Activated naive CD4-positive, alpha-beta T cell treated with anti-CD3 and anti-CD28 coated beads, Interleukin-2, amount 50 U/mL, for 72 hours (primary cell): ENCODE measurements at regions not wholly inside any gene's neighbourhood (a gene's known extent, or its start where the extent isn't known, plus 50 kb on each side); places are given as distances from the start of the nearest gene placed in this dataset.

Source experiments
- ATAC-seq, 2 donors: fragments of 150-1000 bp; cut with Tn5 transposase; 2 replicates each; pipeline ENCODE4 v1.10.0; 2021; ENCODE audit warnings: mild to moderate bottlenecking in 2 of 2, moderate library complexity in 2 of 2
- DNase-seq, 2 donors: peaks; one replicate each; pipeline ENCODE4 v3.0.0; 2021 to 2022; ENCODE audit warnings: low spot score in 2 of 2
- H3K27ac Mint-ChIP-seq, 2 donors: one replicate each; pipeline ENCODE4 v1.8.0; 2022; ENCODE audit warnings: mild to moderate bottlenecking in 2 of 2, mixed read lengths in 2 of 2
- H3K36me3 Mint-ChIP-seq, 2 donors: one replicate each; pipeline ENCODE4 v1.8.0; 2022; ENCODE audit warnings: mixed read lengths in 2 of 2
- H3K9me3 Mint-ChIP-seq, 2 donors: one replicate each; pipeline ENCODE4 v1.8.0; 2022; ENCODE audit warnings: mixed read lengths in 2 of 2

DNA sequence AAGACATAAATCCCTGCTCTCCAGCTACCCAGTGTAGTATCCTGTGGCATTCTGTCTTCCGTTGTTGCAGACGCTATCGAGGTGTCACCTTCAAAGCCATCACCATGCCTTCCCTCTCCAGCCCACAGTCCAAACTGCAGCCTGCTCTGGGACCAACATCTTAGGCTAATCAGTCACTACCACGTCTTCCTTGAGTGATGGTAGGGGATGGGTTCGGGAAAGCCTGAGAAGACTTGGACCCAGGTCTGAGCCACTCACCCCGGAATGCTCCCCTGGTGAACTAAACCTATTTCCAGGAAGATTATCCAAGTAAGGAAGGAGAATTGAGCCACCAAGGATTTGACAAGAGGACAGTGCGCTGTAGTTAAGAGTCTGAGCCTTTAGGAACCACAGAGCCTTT, 52.9 kb upstream of the IRX1 start:
- Mint-ChIP-seq H3K9me3 (peaks cover 6 to 10% of the 10 kb centered on the region in 2 donors), H3K36me3 (peaks cover 0 to 7% of the 10 kb centered on the region in 2 donors), H3K27ac (no peak overlapping the region)
- DNase-seq (no peak), ATAC-seq (no peak)

DNA sequence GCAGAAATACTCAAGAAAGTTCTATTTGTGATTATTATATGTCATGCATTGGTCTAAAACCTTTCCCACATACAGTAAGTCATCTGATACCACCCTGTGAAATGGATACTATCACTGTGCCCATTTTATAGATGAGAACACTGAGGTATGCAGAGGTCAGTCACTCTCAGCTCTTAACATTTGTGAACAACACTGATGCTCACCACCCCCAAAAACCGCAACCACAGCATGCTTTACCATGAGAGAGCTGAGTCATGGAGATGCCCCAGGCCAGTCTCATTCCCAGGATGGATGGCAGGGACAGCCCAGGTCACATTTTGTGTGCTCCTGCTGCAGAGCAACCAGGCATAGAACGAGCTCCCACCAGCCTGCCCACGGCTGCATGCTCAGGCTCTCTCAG, 53.5 kb upstream of the IRX1 start:
- ATAC-seq (no peak), DNase-seq (no peak)
- peaks cover 0 to 6% of the 10 kb centered on the region in 2 donors for H3K36me3 Mint-ChIP-seq
- peaks cover 2 to 8% of the 10 kb centered on the region in 2 donors for H3K9me3 Mint-ChIP-seq
- H3K27ac Mint-ChIP-seq, result no peak overlapping the region

GRCh38 chr5:3538886-3539285, 56.7 kb upstream of the IRX1 start:
- H3K9me3 Mint-ChIP-seq, result peaks cover 7 to 9% of the 10 kb centered on the region in 2 donors
- H3K27ac Mint-ChIP-seq, result no peak overlapping the region
- DNase-seq (no peak), ATAC-seq (no peak)
- H3K36me3 Mint-ChIP-seq, result peaks cover 0 to 8% of the 10 kb centered on the region in 2 donors

- ATAC-seq, result no peak
- peaks cover 12 to 13% of the 10 kb centered on the region in 2 donors for H3K9me3 Mint-ChIP-seq
- no peak for DNase-seq
- peaks cover 0 to 14% of the 10 kb centered on the region in 2 donors for H3K36me3 Mint-ChIP-seq
- no peak overlapping the region for H3K27ac Mint-ChIP-seq
Measured at GRCh38 chr5:3537942-3538341, 57.7 kb upstream of the IRX1 start.

DNA sequence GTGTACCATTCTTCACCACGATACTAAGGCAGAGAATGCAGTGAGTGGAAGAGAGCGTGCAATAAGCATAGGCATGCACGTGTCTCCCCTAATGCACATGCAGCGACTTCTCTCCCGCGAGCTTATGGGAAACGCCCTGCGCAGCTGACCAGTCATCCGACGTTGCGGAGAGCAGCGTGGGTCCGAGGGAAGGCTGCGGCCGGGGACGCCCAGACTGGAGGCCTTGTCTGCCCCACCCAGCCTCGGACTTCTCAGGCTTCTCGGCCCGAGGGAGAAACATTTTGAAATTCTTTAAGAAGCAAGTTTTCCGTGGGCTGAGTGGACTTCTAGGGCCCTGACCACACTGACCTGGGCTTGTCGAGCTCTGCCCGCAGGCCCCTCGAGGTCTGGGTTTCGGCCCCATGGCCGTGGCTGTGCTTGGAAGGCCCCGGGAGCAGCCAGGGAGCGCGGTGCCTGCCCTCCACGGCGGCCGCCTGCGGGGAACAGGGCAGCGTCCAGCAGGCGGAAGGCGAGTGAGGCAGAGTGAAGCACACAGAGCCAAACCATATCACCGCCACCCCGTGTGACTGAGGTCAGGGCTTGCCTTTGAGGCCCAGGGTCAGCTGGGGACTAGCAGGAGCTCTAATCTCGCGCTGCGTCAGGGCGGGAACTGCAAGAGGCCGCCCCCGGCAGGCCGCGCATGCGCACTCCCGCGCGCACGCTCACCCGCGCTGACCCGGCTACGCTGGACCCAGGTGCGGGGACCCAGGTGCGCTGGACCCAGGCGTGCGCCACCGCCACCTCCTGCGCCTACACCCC, 60.0 kb upstream of the IRX1 start:
- peaks cover 0 to 14% of the 10 kb centered on the region in 2 donors for H3K36me3 Mint-ChIP-seq

GRCh38 chr5:3534997-3535396, 60.6 kb upstream of the IRX1 start:
- H3K27ac Mint-ChIP-seq, result no peak overlapping the region
- DNase-seq (no peak), ATAC-seq (no peak)
- H3K36me3 Mint-ChIP-seq, result peaks cover 0 to 14% of the 10 kb centered on the region in 2 donors
- peaks cover 8 to 13% of the 10 kb centered on the region in 2 donors for H3K9me3 Mint-ChIP-seq

More for the DNA sequence above, 60.0 kb upstream of the IRX1 start:
- H3K9me3 Mint-ChIP-seq, result peaks cover 8 to 13% of the 10 kb centered on the region in 2 donors
- no peak overlapping the region for H3K27ac Mint-ChIP-seq
- no peak for ATAC-seq
- no peak for DNase-seq

DNA sequence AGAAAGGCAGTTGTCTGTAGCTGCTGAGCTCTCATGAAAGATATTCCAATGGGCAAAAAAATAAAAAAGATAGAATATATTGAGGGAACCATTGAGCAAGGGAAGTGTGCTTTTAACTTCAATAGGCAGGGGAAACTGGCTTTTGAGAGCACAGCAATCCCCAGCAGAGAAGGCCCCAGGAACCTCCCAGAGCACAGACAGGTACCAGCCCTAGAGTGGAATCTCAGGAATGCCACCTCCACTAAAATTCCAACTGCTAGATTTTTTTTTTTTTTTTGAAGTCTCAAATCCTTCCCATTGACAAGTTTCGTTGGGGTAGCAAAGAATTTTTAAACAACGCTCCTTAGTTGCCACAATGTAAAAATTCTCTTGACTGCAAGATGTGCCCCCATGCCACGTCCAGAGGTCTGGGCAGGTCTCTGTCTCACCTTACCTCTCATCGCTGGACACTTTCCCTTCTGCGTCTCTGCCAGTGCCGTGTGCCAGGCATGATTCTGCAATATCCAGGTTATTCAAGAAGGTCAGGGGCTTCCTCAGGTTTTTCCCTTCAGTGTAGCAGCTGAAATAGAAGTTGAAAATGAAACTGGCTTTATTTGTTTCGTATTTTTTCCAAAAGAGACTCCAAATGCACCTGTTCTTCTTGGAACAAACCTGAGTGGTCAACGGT, 64.2 kb upstream of the IRX1 start:
- DNase-seq (no peak), ATAC-seq (no peak)
- Mint-ChIP-seq H3K9me3 (peaks cover 13 to 17% of the 10 kb centered on the region in 2 donors), H3K27ac (no peak overlapping the region), H3K36me3 (peaks cover 0 to 14% of the 10 kb centered on the region in 2 donors)

- Mint-ChIP-seq H3K9me3 (peaks cover 13 to 16% of the 10 kb centered on the region in 2 donors), H3K27ac (no peak overlapping the region), H3K36me3 (peaks cover 0 to 14% of the 10 kb centered on the region in 2 donors)
- ATAC-seq (no peak), DNase-seq (no peak)
Measured at GRCh38 chr5:3530251-3530650, 65.4 kb upstream of the IRX1 start.

GRCh38 chr5:3526551-3527185, 69.0 kb upstream of the IRX1 start:
- H3K36me3 Mint-ChIP-seq, result peaks cover 10 to 13% of the 10 kb centered on the region in 2 donors
- DNase-seq (no peak), ATAC-seq (no peak)
- H3K9me3 Mint-ChIP-seq, result peaks cover 25 to 27% of the 10 kb centered on the region in 2 donors
- H3K27ac Mint-ChIP-seq, result no peak overlapping the region

- Mint-ChIP-seq H3K36me3 (peaks cover 10 to 13% of the 10 kb centered on the region in 2 donors), H3K9me3 (peaks cover 21 to 24% of the 10 kb centered on the region in 2 donors), H3K27ac (no peak overlapping the region)
- ATAC-seq, result no peak
- DNase-seq, result no peak
Measured at GRCh38 chr5:3522491-3522890, 73.1 kb upstream of the IRX1 start.

DNA sequence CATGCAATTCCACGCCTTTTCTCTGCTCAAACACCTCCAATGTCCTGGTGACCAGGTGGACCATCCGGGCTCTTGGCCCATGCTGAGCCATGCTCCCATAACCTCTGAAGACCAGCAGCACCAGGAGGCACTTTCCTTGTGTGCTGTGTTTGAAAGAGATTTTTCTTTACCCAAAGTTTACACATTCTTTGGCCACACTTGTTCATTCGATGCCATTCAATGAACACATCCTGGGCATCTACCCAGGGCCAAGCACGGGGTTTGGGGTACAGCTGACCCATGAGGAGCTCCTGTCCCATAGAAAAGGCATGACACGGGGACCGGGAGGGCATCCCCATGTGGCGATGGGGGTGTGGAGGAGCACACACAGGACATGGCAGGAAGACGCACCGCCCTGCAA, 77.1 kb upstream of the IRX1 start:
- DNase-seq (no peak), ATAC-seq (no peak)
- Mint-ChIP-seq H3K36me3 (peaks cover 0 to under 1% of the 10 kb centered on the region in 2 donors), H3K27ac (no peak overlapping the region), H3K9me3 (peaks cover 11 to 12% of the 10 kb centered on the region in 2 donors)

DNA sequence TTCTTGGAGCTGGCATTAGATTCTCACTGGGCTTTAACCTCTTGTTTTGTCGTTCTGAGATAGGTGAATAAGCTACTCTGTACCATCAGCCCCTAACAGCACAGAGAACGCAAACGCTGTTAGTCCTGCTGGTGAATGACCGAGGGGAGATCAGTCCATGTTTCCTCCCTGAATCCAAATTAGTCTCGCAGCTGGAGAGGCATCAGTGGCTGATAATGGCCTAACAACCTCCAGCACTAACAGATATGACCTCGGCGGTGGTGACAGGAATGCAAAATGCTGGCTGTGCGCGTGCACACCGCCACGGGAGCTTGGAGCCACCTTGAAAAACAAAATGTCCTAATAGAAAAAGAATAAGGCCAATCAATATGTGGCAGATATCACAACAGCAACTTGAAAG, 77.6 kb upstream of the IRX1 start:
- ATAC-seq (no peak), DNase-seq (no peak)
- Mint-ChIP-seq H3K27ac (no peak overlapping the region), H3K9me3 (peaks cover 6 to 7% of the 10 kb centered on the region in 2 donors), H3K36me3 (no peaks in the 10 kb centered on the region)

GRCh38 chr5:3517348-3517747, 78.3 kb upstream of the IRX1 start:
- Mint-ChIP-seq H3K36me3 (no peaks in the 10 kb centered on the region), H3K9me3 (peaks cover 4% of the 10 kb centered on the region in 2 donors), H3K27ac (no peak overlapping the region)
- ATAC-seq, result no peak
- DNase-seq, result no peak

DNA sequence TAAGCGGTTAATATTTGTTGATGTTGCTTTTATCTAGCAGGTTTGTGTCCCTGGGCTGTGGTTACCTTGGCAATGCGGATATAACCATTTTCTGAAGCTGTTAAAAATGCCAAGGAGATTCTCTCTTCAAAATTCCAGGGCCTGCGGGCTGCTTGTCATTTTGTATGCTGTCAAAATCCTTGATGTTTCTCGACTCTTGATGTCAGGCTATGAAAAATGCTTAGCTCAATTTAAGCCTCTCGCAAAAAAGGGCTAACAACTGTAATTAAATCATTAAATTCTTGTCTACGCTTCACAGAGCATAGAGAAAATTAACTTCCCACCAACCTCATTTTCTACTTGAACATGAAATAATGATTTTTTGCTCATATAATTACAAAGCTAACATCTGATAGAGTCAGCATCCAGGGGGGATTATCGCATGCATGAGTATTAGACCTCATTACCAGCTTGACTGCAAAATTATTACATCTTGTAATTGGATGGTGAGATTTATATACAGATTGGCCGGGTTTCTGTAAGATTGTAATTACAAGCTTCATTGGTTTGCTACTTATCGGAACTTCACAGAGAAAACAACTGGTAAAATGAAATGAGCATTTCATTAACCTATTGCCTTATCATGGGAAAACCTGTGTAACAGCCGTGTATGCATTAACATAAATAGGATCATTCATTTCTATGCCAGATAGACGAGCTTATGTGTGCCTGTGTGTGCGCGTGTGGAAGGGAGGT, 83.1 kb upstream of the IRX1 start:
- ATAC-seq (no peak), DNase-seq (no peak)
- no peak overlapping the region for H3K27ac Mint-ChIP-seq
- H3K9me3 Mint-ChIP-seq, result peaks cover 13 to 14% of the 10 kb centered on the region in 2 donors
- H3K36me3 Mint-ChIP-seq, result peaks cover 0 to 6% of the 10 kb centered on the region in 2 donors

DNA sequence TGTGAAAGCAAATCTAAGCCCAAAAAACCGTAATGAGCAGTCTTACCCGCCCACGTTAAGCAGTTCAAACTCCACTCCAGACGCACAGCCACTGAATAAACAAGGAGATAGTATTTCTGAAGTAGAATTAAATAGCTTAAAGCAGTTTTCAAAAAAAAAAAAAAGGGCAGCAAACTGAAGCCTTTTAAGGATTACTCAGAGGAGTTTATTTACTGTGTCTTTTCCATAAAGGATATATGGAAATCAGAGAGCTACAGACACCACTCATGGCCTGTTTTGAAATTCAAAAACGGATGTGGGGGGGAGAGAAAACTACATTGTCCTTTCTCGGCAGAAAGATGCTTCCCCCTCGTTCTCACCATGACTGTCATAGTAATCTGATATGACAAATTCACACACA, 83.7 kb upstream of the IRX1 start:
- Mint-ChIP-seq H3K36me3 (peaks cover 0 to 6% of the 10 kb centered on the region in 2 donors), H3K9me3 (peaks cover 13 to 14% of the 10 kb centered on the region in 2 donors), H3K27ac (no peak overlapping the region)
- ATAC-seq (no peak), DNase-seq (no peak)

GRCh38 chr5:3511519-3511918, 84.1 kb upstream of the IRX1 start:
- DNase-seq (no peak), ATAC-seq (no peak)
- Mint-ChIP-seq H3K9me3 (peaks cover 13 to 14% of the 10 kb centered on the region in 2 donors), H3K36me3 (peaks cover 0 to 6% of the 10 kb centered on the region in 2 donors), H3K27ac (no peak overlapping the region)
